Stimulated activated CD8-positive, alpha-beta memory T cell treated with anti-CD3 and anti-CD28 coated beads, Interleukin-15, amount 100 ng/mL, for 4 hours (primary cell): ENCODE measurements at regions not wholly inside any gene's neighbourhood (a gene's known extent, or its start where the extent isn't known, plus 50 kb on each side); places are given as distances from the start of the nearest gene placed in this dataset.

Experiments
- DNase-seq, 2 donors: peaks; one replicate each; pipeline ENCODE4 v3.0.0-alpha.2; 2020; ENCODE audit warnings: low read depth in 2 of 2

GRCh38 chr2:106629981-106630380 is 142.8 kb downstream of the CD8B2 start:
- DNase-seq, result no peak

GRCh38 chr2:106631281-106631680 is 144.1 kb downstream of the CD8B2 start:
- no peak for DNase-seq

DNA sequence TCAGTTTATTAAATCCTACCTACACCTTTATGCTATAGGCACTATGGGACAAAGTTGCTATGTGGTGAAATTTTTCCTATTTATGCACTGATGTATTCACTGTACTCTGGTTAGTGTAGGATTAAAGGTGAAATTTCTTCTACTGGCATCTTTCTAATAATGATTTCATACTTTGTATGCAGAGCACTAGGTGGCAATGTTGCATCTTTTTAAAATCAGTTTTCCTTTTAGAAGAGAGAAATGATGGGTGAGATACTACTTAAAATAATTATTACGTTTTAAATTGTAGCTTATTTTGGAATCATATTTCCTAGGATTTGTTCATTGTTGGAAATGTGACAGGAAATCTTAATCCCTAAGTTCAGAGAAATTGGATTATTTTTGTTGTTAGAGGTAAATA is 150.9 kb downstream of the CD8B2 start:
- DNase-seq, result no peak

GRCh38 chr2:106638580-106638979 is 151.4 kb downstream of the CD8B2 start:
- no peak for DNase-seq

DNA sequence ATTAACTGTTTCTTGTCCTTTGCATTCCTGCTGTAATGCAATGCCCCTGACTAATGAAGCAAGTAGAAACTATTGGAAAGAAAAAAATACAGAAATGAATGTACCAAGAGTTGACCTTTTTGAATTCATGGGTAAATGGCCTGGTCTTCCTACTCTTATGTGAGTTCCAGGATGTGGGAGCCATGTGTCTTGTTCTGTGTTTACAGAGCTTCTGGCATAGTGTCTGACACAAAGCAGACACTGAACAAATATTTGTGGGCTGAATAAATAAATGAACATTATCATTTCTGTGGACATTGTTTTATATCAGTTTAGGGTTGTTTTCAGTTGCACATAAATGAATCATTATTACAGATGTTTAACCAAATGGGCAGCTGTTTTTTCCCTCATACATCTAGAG is 155.5 kb downstream of the CD8B2 start:
- DNase-seq, result no peak

DNA sequence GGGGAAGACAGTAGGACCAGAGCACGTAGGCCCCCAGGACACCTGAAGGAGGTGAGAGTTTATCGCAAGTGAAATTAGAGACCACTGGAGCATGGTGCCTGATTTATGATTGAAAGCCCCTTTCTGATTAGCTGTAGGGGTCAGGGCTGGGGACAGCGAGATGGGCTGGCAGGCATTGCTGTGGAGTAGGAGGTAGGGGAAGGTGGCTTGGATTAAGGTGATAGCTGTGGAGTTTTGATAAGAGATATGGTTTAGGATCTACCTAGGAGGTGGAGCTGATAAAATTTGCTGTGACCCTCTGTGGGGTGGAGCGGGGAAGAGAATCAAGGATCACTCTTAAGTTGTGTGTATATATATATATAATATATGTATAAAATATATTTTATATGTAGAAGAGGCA is 157.5 kb downstream of the CD8B2 start:
- DNase-seq, result no peak

GRCh38 chr2:106646605-106647004 is 159.4 kb downstream of the CD8B2 start:
- no peak for DNase-seq

DNA sequence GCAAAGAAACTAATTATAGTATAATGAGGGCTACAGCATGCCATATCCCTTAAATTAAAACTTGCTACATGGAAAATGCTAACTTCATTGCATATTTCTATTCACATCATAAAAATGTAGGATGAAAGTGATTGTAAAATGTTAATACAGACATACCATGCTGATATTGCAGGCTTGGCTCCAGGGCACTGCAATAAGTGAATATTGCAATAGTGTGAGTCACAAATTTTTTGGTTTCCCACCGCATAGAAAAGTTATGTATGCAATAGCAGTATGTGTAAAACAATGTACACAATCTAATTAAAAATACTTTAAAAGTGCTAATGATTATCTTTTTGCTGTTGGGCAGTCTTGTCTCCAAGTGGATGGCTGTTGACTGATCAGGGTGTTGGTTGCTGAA is 162.1 kb downstream of the CD8B2 start:
- no peak for DNase-seq

DNA sequence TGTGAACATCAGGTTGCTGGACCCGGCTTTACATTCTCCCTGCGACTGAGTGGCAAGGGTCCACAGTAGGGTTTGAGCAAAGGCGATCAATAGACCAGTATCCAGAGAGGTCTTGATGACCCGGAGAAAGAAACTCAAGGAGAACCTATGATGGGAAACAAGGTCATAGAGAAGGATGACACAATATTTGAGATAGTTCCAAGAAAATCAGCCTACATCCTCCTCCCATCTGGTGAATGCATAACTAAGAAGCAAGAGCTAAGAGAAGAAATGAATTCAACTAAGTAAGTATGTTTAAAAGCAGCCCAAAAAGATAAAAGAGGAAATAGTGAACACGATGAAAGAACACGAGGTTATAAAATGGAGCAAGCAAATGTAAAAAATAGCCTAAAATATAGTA is 166.3 kb downstream of the CD8B2 start:
- no peak for DNase-seq

- no peak for DNase-seq
Observed at GRCh38 chr2:106658616-106659015, 171.5 kb downstream of the CD8B2 start.

GRCh38 chr2:106664669-106665068 is 177.5 kb downstream of the CD8B2 start:
- no peak for DNase-seq

DNA sequence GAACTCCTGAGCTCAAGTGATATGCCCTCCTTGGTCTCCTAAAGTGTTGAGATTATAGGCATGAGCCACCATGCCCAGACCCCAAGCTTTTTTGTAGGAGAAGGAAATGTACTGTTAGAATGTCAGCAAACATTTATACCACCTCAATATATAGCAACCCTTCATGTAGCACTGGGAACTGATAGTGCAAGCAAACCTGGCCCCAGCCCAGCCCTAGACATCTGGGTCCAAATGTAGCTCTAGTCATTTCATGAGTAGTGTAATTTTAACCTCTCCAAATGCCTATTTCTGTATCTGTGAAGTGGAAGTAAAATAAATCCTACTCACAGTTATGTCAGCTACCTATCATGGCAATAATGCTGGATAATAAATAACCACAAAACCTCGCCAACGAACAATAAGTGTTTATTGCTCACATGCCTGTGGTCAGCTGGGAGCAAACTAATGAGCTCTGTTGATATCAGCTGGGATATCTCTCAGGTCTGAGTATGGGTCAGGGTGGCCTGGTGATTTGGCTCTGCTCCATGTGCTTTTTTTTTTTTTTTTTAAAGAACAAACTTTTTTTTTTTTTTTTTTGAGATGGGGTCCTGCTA is 180.4 kb downstream of the CD8B2 start:
- DNase-seq, result no peak

- DNase-seq, result no peak
Observed at GRCh38 chr2:106685180-106685897, 198.2 kb downstream of the CD8B2 start.

- DNase-seq, result no peak
Observed at GRCh38 chr2:106686814-106687213, 199.2 kb downstream of the ST6GAL2 start.

- no peak for DNase-seq
Observed at GRCh38 chr2:106694964-106695470, 190.9 kb downstream of the ST6GAL2 start.

DNA sequence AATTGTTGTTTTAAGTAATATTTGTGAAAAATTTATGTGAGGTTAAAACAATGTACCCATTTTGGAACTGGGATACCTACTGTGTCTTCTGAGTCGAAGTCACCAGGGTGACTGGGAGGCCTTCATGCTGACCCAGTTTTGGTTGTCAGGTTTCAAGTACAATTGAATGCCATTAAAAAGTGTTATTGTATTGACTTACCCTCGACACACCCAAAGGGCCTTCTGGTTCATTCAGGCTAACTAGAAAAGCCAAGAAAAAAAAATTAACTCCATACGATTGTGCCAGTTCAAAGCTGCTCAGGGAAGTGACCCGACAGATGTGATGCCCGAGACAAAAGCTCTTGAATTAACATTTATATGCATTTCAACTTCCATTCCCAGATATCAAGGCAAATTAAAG is 190.0 kb downstream of the ST6GAL2 start:
- DNase-seq, result no peak

GRCh38 chr2:106700616-106701015 is 185.4 kb downstream of the ST6GAL2 start:
- DNase-seq, result no peak

GRCh38 chr2:106701203-106702022 is 184.6 kb downstream of the ST6GAL2 start:
- DNase-seq, result no peak

DNA sequence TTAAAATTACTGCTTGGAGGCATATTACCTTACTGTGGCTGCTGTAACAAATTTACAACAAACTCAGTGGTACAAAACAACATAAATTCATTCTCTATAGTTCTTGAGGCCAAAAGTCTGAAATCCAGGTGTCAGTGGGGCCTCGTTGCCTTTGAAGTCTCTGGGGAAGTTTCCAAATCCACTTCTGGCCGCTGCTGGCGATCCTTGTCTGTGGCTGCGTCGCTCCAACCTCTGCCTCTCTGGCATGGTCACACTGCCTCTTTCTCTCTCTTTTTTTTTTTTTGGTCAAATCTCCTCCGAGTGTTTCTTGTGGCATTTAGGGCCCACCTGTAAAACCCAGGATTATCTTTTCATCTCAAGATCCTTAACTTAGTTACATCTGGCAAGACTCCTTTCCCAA is 182.8 kb downstream of the ST6GAL2 start:
- no peak for DNase-seq

GRCh38 chr2:106704798-106705197 is 181.2 kb downstream of the ST6GAL2 start:
- no peak for DNase-seq

DNA sequence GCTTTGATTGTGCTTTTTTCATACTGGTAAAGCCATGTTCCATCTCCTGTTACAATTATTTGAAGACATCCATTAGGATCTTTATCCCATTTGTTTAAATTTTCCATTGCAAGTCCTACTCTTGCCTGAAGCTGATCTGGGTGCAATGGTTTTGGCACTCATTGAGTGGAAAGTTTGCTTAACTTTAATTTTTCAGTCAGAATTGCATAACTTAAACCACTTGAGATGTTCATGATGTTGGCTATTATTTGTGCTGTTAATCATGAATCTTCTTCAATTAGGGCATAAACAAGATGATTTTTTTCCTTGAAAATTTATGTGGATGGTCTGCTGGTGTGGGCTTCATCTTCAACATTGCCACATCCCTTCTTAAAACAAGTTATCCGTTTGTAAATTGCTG is 180.1 kb downstream of the ST6GAL2 start:
- DNase-seq, result no peak

DNA sequence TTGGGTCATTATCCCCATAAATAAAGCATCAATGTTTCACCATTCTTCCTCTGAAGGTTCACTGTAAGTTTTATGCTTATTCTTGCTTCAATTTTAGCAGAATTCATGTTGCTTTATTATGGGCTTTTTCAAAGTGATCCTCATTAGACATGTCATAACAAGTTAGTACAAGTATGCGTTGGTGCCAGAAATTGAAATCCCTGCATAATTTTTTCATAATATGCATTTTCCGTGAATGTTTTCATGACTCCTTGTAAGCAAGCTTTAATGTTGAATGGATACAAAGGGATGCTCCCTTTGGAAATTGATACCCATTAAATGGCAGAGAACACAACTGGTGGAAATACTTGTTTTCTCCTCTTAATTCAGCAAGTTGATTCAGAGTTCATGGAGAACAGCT is 179.7 kb downstream of the ST6GAL2 start:
- no peak for DNase-seq

DNA sequence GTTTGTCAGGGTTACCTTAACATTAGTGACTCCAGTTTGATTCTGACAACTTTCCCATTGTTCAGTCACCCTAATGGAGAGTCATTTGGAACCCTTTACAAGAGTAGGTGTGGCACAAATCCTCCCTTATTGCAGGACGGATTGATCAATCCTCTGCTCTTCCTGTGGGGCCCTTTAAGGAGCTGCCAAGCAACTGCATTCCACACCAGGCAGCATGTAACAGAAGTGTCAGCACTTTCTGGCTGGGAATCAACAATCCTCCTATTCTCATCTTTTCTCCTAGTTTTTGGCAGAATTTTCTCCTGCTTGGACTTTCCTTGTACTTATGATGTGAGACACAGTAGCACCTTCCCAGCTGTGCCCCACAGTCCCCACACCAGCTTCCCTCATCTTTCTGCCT is 177.8 kb downstream of the ST6GAL2 start:
- DNase-seq, result no peak
